ENCODE measurements at regions not wholly inside any gene's neighbourhood (a gene's known extent, or its start where the extent isn't known, plus 50 kb on each side); places are given as distances from the start of the nearest gene placed in this dataset.

DNA sequence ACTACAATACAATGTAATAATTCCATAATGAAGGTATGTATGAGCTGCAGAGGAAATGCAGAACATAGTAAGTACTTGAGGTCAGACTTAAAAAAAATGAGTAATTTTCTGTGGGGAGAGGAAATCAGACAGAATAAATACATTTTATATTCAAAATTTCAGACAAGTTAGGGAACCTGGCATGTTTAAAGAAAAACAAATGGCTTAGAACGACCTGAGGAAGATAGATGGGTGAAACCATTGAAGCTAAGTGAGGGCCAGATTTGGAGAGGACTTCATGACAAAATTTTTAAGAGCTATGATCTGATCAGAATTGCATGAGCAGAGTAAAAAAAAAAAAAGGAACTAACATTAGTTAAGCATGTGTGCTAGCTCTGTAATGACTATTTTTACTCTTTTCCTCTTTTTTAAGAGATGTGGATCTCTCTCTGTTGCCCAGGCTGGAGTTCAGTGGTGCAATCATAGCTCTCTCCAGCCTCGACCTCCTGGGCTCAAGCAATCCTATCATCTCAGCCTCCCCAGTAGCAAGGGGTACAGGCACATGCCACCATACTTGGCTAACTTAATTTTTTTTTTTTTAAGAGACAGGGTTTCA is 157.6 kb upstream of the PDE3A start (continued):
- TF ChIP-seq ZNF592 (IDR thresholded peaks at IDR 0.05) = no peak
- TF ChIP-seq EZH2 (IDR thresholded peaks at IDR 0.05; ENCODE audit: borderline replicate concordance, low read depth, low read length) = no peak
- TF ChIP-seq GATAD2B (IDR thresholded peaks at IDR 0.05; ENCODE audit: borderline replicate concordance) = no peak
- no peak for TF ChIP-seq ZNF644 (tag; IDR thresholded peaks at IDR 0.05; ENCODE audit: low read depth)

GRCh38 chr12:20211541-20211940 is 156.8 kb upstream of the PDE3A start:
- DNase-seq (ENCODE audit: extremely low read depth in 1 of 4, low spot score in 3 of 4) (no peak), FAIRE-seq (no peak), ATAC-seq (no peak)
- Histone ChIP-seq H3K4me3 (no peak overlapping the region), H3K4me2 (ENCODE audit: insufficient read depth, low read length) (no peak overlapping the region), H3K4me1 (replicated peaks in 1 of 2; ENCODE audit: control insufficient read depth in 2 of 2, insufficient read depth in 2 of 2, low read length in 2 of 2) (no peaks in the 10 kb centered on the region), H3K9me1 (ENCODE audit: control insufficient read depth, insufficient read depth, low read length) (no peaks in the 10 kb centered on the region), H3K36me3 (ENCODE audit: control insufficient read depth, insufficient read depth, low read length) (no peaks in the 10 kb centered on the region), H3K79me2 (ENCODE audit: control insufficient read depth, insufficient read depth, low read length) (no peaks in the 10 kb centered on the region), H3K27me3 (ENCODE audit: control insufficient read depth in 2 of 2, insufficient read depth in 2 of 2, low read length in 2 of 2) (no peaks in the 10 kb centered on the region), H4K20me1 (replicated peaks; ENCODE audit: control insufficient read depth, insufficient read depth, low read length) (no peaks in the 10 kb centered on the region), H3K9ac (ENCODE audit: insufficient read depth in 1 of 2, low read depth in 2 of 2, low read length in 2 of 2) (no peak overlapping the region), H3K9me3 (replicated peaks; ENCODE audit: control insufficient read depth, insufficient read depth, low read depth, low read length) (no peaks in the 10 kb centered on the region), H2AFZ (ENCODE audit: low read depth, low read length) (no peak overlapping the region), H3K27ac (ENCODE audit: extremely low read depth, low read depth, low read length) (no peak overlapping the region)
- ChIA-PET POLR2A (no interaction called here), CTCF (ENCODE audit: low intra/inter-chr PET ratio) (no interaction called here)
- in situ Hi-C loops (cut with MboI) = no loop called here
- WGBS (ENCODE audit: insufficient coverage, low coverage, missing lambda C conversion rate) = 3% methylated on average over 3 of the region's 3 CpGs
- intact Hi-C loops (cut with micrococcal nuclease) = no loop called here
- no TSS peak for BruUV-seq (replicated peaks)
- no peak for TF ChIP-seq GABPB2 (CRISPR knock-in tag; conservative IDR thresholded peaks at IDR 0.05)
- TF ChIP-seq HMG20B (CRISPR knock-in tag; IDR thresholded peaks at IDR 0.05) = no peak
- TF ChIP-seq PTTG1 (tag; IDR thresholded peaks at IDR 0.05; ENCODE audit: low read depth) = no peak
- TF ChIP-seq CREM (IDR thresholded peaks at IDR 0.05; ENCODE audit: low read depth) = no peak
- no peak for TF ChIP-seq SRSF9 (IDR thresholded peaks at IDR 0.05; ENCODE audit: borderline replicate concordance, low read depth, low read length)
- TF ChIP-seq ESRRA (IDR thresholded peaks at IDR 0.05; ENCODE audit: borderline replicate concordance, low read depth) = no peak
- TF ChIP-seq, protein P1, sequence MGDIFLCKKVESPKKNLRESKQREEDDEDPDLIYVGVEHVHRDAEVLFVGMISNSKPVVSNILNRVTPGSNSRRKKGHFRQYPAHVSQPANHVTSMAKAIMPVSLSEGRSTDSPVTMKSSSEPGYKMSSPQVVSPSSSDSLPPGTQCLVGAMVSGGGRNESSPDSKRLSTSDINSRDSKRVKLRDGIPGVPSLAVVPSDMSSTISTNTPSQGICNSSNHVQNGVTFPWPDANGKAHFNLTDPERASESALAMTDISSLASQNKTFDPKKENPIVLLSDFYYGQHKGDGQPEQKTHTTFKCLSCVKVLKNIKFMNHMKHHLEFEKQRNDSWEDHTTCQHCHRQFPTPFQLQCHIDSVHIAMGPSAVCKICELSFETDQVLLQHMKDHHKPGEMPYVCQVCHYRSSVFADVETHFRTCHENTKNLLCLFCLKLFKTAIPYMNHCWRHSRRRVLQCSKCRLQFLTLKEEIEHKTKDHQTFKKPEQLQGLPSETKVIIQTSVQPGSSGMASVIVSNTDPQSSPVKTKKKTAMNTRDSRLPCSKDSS (IDR thresholded peaks at IDR 0.05; ENCODE audit: low read depth, partially characterized antibody) = no peak

All from K562 (cell line).